ENCODE measurements at regions not wholly inside any gene's neighbourhood (a gene's known extent, or its start where the extent isn't known, plus 50 kb on each side); places are given as distances from the start of the nearest gene placed in this dataset.

DNA sequence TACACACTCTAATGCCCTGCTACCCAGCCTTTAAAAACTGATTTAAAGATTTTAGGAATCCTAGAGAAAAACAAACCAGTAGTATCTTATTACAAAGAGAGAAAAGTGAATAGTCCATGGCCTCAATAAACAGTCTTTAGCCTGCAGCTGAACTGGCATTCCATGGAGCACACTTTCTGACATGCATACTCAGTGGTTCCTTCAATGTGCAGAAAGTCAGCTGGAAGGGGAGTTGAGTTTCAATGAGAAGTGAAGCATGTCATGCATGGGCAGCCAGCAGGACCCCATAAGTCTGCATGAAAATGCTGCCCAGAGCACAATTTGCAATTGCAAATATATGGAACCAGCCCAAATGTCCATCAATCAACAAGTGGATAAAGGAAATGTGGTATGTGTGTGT, 273.7 kb downstream of the UQCRFS1 start:
- no peak for DNase-seq (ENCODE audit: low read depth)

GRCh38 chr19:28936001-28936400, 276.9 kb downstream of the UQCRFS1 start:
- DNase-seq (ENCODE audit: low read depth) = no peak

GRCh38 chr19:28934631-28935030, 278.3 kb downstream of the UQCRFS1 start:
- DNase-seq (ENCODE audit: low read depth) = no peak

GRCh38 chr19:28933039-28933438, 279.9 kb downstream of the UQCRFS1 start:
- DNase-seq (ENCODE audit: low read depth) = no peak

GRCh38 chr19:28932446-28932845, 280.5 kb downstream of the UQCRFS1 start:
- no peak for DNase-seq (ENCODE audit: low read depth)

- DNase-seq (ENCODE audit: low read depth) = no peak
Measured at GRCh38 chr19:28929006-28929405, 283.9 kb downstream of the UQCRFS1 start.

DNA sequence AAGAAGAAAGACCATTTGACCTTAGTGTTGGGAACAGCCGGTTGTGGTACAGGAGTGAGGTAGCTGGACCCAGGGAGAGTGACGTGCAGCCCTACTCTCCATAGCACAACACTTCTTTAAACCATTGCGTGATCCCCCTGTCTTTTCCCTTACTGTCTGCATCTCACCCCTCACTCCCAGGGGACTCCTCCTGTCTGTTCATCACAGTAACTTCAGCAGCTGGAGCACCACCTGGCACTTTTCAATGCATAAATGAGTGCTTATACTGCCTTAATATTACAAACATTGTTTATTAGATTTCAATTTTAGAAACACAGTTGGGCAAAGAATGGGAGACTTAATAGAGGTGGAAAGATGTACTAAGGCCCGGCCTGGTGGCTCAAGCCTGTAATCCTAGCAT, 285.5 kb downstream of the UQCRFS1 start:
- no peak for DNase-seq (ENCODE audit: low read depth)

- DNase-seq (ENCODE audit: low read depth) = no peak
Measured at GRCh38 chr19:28920269-28921066, 292.5 kb downstream of the UQCRFS1 start.

GRCh38 chr19:28917621-28918020, 295.3 kb downstream of the UQCRFS1 start:
- no peak for DNase-seq (ENCODE audit: low read depth)

- no peak for DNase-seq (ENCODE audit: low read depth)
Measured at GRCh38 chr19:28915737-28916460, 297.1 kb downstream of the UQCRFS1 start.

DNA sequence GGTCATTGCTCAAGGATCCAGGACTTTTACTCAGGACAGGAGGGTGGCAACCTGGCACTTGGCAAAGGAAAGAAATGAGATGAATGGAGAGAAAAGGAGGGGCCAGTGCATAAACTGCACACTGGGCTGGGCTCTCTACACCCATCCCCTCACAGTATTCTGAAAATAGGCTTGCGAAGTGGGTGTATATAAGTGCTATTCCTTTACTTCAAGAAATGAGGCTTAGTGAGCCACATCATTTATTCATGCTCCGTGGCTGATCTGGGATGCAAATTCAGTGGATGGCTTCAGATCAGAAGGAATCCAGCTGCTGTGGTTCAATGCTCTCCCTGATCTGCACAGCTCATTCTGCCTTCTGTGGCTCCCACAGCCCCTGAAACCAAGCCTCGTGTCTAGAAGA, 297.7 kb downstream of the UQCRFS1 start:
- DNase-seq (ENCODE audit: low read depth) = no peak

- no peak for DNase-seq (ENCODE audit: low read depth)
Measured at GRCh38 chr19:28914173-28914572, 298.8 kb downstream of the UQCRFS1 start.

DNA sequence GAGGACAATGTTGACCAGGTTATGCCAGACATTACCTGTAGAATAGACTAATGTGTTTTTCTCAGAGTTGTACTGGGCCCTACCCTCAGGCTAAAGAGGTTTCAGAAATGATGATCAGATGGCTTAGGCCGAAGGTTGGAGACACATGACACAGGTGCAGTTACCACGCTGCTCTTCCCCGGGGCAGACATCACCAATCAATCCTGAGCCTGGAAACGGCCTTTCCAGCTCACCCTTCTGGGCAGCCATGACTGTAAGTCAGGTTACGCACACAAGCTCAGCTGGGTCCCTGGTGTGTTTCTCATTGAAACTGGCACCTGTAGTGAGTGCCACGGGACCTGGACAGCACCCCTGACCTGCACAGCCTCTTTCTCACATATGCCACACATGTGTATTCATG, 299.3 kb downstream of the UQCRFS1 start:
- no peak for DNase-seq (ENCODE audit: low read depth)

DNA sequence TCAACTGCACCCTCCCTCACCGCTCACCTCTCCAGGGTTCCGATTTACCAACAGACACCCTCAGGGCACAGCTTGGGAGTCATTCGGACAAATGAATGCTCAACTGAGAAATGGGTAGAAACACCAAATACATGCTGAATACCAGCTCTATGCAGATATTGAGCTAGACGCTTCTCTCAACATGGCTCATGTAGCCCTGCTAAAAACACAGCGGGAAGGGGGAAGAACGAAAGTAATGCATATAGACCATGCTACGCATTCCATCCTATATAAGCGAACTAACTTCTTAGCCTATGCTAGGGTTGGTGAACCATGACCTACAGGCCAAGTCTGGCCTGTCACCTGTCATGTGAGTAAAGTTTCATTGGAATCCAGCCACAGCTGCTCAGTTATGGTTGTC, 304.0 kb downstream of the UQCRFS1 start:
- DNase-seq (ENCODE audit: low read depth) = no peak

DNA sequence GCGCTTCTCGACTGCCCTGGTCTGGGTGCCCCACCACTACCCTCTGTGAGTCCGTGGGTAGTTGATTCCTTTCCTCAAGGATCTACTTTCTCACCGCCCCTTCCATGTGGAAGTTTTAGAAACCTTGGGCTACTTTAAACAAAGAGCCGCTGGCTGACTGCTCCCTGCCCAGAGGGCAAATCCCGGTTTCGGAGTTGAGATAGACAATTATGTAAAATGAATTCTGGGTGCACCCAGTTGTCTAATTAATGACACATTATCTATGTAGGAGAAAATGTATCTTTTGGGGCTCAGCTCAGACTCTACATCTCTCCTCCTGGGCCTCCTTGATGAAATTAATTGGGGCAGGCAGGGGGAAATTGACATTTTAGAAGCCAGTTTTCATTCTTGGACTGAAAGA, 305.4 kb downstream of the UQCRFS1 start:
- no peak for DNase-seq (ENCODE audit: low read depth)

GRCh38 chr19:28905996-28906395, 307.0 kb downstream of the UQCRFS1 start:
- DNase-seq (ENCODE audit: low read depth) = no peak

DNA sequence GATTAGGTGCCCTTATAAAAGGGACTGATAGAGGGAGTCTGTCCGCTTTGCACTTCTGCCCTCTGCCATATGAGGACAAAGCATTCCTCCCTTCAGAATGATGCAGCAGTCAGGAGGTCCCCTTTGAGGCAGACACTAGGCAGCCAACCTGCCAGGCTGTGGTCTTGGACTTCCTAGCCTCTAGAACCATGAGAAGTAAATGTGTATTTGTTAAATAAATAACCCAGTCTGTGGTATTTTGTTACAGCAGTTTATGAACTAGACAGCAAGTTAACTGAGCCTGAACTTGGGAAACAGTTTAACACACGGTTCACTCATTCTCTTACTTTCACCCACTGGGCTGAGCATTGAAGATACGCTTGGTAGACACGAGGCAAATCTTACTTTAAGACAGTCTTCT, 313.2 kb downstream of the UQCRFS1 start:
- DNase-seq (ENCODE audit: low read depth) = no peak

- DNase-seq (ENCODE audit: low read depth) = no peak
Measured at GRCh38 chr19:28898249-28898648, 314.7 kb downstream of the UQCRFS1 start.

- no peak for DNase-seq (ENCODE audit: low read depth)
Measured at GRCh38 chr19:28889941-28890670, 322.8 kb downstream of the UQCRFS1 start.

GRCh38 chr19:28887920-28888618, 324.9 kb downstream of the UQCRFS1 start:
- DNase-seq (ENCODE audit: low read depth) = no peak

- DNase-seq (ENCODE audit: low read depth) = no peak
Measured at GRCh38 chr19:28886708-28887107, 326.2 kb downstream of the UQCRFS1 start.

- no peak for DNase-seq (ENCODE audit: low read depth)
Measured at GRCh38 chr19:28885965-28886364, 327.0 kb downstream of the UQCRFS1 start.
